ENCODE measurements at regions not wholly inside any gene's neighbourhood (a gene's known extent, or its start where the extent isn't known, plus 50 kb on each side); places are given as distances from the start of the nearest gene placed in this dataset.

DNA sequence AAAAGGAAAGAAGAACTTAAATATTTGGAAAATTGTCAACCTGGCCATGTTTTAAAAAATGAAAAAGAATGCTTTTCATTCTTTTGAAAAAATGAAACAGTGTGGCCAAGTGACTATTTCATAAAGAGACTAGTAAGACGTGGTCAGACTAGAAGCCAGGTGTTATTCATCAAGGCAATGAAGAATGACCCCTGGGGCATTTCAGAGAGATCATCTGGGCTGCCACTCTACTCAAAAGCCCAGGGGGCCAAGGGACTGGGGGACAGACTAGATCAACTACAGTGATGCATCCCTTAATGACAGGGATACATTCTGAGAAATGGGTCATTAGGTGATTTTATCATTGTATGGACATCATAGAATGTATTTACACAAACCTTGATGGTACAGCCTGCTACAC, 199.4 kb downstream of the STK31 start:
- TF ChIP-seq CTCF (IDR thresholded peaks at IDR 0.05) (no peak), POLR2A (IDR thresholded peaks at IDR 0.05) (no peak)
